ENCODE measurements at regions not wholly inside any gene's neighbourhood (a gene's known extent, or its start where the extent isn't known, plus 50 kb on each side); places are given as distances from the start of the nearest gene placed in this dataset.

DNA sequence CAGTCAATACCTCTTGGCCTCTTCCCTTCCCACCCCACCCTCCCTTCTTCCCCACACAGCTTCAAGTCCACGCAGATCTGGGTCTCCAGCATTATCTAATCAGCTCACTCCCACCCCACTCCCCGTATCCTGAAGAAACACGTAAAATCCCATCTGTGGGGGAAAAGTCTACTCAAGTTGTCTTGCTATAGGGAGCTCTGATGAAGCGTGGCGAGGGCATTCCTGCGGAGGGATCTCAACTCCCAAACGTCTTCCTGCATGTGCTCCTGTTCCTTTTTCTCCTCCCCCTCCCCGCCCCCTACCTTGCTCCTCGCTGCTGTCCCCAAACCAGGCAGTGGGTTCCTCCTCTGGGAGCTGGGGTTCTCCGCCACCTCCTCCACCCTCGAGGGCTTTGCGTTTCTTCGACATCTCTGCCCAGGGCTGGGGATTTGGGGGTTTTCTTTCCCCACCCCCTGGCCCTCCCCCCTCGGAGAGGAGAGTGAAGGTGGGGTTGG lies 181.8 kb downstream of the TBXT start:
- no peak for DNase-seq (ENCODE audit: low read depth)

DNA sequence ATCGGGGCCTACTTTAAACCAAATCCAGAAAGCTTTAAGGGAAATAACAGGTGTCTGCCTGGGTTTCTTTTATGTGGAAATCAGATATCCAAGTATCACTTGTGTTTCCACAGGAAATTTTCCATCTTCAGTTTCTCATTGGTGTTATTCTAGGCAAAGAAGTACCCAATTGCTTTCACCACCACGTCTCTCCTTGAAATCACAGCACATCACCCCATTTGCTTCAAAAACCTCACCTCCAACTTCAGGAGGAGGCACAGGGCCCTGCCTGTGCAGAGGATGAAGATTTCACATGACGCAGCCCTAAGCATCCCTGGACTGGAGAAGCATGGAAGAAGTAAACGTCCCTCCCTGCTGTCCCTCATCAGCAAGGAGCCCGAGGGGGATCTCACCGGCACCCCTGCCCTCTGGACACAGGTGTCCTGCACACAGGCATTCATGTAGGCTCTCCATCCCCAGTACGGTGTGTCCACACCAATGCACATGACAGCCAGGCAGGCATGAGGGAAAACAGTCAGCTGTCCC lies 182.3 kb downstream of the TBXT start:
- no peak for DNase-seq (ENCODE audit: low read depth)

DNA sequence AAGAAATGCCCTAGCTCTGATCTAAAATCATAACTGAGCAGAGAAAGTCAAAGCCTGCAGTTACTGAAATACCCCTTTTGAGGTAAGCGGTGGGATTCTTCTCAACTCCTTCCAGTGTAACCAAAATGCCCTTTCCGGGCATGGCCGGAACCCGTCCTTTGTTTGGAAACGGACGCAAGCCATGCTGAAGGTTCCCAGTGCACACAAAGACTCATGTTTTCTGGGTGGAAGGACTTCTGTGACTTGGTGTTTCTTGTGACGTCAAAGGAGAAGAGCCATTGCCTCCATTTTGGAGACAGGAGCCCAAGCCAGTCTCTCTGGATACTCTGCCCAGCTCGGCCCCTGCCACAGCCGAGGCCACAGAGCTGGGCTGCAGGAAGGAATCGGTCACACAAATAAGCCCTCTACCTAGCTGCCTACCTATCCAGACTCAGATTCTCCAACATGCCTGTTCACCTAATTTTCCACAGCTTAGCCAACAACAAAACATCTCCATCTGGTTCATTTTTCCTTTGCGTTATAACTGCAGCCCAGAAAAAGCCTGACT lies 182.8 kb downstream of the TBXT start:
- DNase-seq (ENCODE audit: low read depth) = no peak

DNA sequence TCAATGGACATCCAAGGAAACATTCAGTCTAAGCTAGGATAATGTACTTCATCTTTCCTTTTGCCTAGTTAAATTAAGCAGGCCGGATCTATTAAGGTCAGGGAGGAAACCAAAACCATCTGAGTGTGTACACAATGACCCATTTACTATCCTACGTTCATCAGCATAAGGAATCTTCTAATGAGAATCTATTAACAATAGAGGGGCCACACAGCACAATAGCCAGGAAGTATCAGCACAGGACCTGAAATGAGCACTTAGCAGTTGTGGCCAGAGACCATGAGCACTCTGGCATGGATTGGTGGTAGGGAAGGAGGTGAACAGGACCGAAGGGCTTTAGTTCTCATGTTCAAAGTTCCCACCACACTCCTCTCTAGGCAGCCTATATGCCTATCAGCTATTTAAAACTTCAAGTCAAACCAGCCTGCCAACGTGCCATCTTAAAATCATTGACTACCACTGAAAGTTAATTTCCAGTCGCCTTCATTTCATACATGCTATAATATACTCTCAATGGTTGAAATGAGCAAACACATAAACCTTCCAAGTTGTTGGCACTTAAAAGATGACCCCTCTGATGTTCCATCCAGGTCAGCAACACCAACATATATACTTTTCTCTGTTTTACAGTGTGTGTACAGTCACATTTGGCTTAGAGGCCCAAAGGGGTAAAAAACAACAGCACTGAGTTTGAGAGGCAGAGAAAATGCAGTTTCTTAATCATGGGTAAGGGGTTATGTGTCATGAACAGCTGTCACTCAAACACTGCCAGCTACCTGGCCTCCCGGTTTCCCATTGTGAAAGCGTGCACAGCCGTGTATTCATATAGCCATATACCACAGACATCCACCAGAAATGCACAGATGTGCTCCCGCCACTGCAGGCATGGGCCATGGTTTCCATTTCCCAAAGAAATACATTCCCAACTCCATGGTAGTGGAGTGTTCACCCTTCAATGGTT lies 184.3 kb downstream of the TBXT start:
- DNase-seq (ENCODE audit: low read depth) = no peak

DNA sequence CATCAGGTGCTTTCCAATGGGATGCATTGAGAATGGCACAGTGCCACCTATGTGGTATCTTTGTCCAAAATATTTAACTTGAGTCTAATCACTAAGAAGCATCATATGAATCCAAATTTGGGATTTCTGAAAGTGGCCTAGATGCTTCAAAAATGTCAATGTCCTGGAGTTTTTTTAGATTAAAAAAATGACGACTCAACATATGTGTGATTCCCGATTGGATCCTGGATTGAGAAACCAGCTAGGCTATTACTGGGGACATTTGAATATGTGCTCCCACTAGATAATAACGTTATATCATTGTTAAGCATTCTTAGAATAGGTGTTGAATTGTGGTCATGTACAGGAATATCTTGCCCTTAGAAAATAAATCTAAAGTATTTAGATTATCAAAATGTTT lies 189.2 kb downstream of the TBXT start:
- no peak for DNase-seq (ENCODE audit: low read depth)

DNA sequence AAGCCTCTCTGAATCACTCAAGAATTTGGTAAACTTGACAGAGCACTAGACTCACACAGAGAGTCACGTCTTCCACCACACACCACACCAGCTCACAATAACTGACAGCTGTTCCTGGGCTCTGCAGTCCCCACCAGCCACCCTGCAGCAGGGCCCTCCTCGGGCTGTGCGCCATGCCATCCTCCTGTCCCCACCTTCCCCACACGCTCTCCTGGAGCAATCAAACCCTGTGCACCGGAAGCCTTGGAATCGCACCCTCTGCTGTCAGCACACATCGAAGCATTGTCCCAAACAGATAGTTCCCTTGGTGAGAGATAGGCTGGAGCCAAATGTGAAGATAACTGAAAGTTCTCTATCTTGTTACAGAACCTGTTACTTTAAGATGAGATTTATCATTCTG lies 191.0 kb downstream of the TBXT start:
- no peak for DNase-seq (ENCODE audit: low read depth)

DNA sequence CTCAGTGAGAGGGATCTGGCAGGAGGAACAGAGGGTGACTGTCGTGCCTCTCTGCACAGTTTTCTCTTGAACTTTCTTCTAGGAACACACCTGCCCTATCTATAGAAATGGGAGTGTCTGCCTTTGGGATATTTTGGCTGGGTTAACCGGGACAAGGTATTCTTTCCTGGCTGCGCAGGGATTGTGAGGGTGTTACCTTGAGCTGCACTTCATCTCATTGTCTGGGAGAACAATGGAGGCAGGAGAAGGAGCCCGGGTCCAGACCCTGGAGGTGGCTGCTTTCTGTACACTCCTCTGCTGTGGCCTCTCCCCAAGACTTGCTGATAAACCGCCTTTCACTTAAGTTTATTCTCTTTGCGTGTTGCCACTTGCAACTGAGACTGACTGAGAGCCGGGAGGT lies 192.8 kb downstream of the TBXT start:
- DNase-seq (ENCODE audit: low read depth) = no peak

DNA sequence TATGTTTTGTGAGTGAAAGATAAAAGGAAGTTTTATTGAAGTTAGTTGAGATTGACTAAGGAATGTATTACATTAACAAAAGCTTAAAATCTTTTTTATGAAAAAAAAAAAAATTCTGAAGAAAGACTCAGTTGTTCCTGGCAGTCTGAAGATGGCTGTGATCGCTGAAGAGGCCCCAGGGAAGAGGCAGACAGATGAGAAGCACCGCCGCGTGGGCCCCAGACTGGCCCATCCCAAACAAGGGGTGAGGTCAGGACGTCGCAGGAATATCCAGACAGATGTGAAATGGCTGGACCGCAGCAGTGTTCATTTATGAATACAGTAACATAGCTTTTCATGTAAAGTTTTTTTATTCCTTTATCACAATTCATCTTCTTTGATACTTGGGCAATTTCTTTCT lies 194.2 kb downstream of the TBXT start:
- no peak for DNase-seq (ENCODE audit: low read depth)

DNA sequence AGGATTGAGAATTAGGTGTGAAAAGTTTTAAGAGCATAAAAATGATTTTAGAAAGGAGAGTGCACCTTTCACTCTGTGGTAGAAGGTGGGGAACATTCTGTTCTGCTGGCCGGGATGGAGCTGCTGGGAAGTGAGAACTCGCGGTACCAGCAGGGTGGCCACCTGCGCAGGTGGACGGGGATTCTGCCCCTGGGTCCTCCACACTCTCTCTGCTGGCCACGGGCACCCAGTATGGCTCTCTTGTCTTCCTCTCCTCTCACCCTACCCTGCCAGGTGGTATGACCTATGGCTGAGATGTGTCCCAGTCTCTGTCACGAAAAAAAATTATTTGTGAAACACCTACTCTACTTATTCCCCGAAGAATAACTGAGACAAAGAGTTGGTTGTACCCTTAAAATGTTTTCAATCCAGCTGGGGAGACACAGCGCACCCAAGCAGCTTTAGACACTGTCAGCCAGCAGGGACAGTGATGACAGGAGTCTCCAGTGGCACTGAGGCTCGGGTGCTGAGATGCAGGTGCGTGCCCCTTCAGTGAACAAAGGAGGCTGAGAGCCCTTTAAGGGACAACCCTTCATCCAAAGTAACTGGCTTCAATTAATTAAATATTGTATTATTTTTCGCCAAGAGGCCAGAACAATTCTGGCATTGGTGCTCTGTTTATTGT lies 195.4 kb downstream of the TBXT start:
- no peak for DNase-seq (ENCODE audit: low read depth)

DNA sequence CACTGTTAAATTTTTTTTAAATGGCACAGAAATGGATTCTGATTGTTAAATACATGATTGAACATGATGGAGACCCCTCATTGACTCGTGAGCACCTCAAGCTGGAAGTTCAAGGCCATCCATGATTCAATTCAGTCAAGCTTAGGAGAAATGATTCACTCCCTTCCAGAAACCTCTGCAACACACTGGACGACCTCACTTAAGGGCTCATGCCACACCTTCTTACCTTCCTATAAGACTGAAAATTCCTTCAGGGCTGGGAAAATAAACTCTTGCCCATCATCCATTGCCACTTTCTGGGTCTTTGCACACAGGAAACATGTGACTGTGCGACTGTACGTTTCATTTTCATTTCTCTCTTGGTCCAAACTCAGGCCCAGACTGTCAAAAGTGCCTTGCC lies 196.4 kb downstream of the TBXT start:
- DNase-seq (ENCODE audit: low read depth) = no peak

DNA sequence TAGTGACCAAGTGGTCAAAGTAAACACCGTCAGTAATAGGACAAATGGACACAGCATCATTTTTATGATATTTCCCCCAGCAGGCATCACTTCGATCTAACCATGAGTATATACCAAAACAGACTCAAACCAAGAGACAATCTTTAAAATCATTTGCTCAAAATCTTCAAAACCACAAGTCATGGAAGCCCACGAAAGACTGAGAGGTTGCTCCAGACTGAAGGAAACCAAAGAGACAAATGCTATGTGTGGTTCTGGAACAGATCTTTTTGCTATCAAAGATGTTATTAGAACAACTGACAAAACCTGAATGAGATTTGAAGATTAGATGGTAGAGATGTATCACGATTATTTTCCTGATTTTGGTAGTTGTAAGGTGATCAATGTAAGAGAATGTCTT lies 197.7 kb downstream of the TBXT start:
- no peak for DNase-seq (ENCODE audit: low read depth)

DNA sequence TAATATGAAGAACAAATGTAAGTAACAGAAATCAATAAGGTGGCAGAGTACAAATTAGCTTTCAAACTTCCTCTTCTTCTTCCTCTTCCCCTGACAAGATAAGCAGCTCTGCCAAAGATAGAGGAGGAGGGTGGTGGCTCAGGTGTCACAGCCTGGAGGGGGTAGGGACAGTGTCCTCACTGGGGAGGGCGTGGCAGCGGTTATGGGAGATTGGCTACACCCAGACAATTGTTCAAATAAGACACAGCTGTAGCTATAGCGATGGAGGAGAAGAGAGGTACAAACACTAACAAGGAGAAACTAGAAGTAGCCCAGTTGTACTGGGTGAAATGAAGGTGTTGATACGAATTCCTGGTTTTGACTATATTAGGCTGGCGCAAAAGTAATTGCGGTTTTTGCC lies 198.5 kb downstream of the TBXT start:
- no peak for DNase-seq (ENCODE audit: low read depth)

DNA sequence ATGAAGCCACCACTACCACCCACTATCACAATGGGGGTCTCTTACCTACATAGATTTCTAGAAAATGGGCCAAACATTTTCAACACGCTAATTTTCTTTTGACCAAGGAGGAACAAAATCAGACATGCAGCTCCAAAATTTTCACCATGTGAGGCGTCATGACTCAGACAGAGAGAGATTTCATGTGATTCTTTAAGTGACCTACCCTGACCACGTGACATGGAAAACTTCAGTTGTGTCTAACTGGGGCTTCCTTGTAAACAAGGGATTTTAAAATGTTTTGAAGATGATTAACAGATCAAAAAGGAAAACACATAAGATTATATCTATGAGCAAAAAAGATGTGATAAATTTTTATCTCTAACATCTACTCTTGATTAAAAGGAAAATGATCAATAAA lies 199.2 kb downstream of the TBXT start:
- DNase-seq (ENCODE audit: low read depth) = no peak

DNA sequence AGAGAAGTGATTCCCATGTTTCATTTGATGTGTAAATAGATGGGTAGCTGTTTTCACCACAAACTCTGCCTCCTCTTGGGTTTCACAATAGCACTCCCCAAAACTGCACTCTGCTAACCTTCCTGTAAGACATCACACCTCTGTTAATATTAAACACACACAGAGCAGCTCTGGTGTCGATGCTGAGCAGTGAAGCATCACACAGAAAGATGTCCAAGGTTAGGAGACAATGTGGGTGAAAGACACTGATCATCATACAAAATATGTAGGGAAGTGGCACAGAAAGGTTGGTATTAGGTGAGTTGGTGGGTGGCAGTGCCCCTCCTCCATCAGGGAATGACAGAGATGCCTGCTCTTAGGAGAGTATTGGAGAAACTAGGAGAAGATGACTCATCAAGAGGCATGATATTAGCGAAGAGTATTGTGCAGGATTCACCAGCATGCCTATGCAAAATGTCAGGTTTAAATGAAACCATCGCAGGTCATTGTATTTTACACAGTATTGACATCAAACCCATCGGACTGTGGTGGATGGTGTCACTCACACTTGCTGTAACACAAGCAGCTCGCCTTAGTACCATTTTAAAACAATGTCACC lies 199.7 kb downstream of the TBXT start:
- DNase-seq (ENCODE audit: low read depth) = no peak

DNA sequence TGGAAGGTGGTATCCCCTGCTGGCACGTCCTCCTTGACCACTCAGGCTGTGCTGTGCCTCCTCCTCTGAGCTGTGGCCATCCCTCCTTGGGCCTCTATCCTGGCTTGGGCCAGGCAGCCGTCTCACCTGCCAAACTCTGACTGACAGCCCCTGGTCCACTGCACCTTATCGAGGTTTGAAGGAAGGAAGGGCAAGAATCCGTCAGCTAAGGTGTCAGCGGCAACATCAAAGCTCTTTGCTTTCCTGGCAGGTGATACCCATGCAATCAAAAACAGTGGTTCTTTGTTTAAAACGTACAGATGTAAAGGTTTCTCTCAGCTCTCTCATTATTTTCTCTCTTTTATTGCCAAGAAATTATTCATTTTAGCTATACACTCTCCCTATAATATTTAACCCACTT lies 203.9 kb downstream of the TBXT start:
- DNase-seq (ENCODE audit: low read depth) = no peak

DNA sequence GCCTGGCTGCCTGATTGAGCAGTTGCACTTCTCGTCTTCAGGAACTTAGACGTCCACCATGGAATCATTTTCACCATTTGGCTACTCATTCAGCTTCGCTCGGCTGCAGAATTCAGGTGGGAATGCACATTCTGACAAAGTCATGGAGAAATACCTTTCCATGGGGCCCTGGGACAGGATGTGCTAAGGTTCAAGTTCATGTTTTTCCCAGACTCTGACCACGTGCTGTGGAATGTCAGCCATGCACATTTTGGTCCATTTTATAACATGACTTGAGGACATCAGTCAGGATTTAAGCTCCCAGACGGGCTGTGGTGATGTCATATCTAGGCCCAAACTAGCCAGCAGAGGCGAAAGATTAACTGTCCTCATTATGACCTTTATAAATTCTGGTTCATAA lies 205.3 kb downstream of the TBXT start:
- no peak for DNase-seq (ENCODE audit: low read depth)

DNA sequence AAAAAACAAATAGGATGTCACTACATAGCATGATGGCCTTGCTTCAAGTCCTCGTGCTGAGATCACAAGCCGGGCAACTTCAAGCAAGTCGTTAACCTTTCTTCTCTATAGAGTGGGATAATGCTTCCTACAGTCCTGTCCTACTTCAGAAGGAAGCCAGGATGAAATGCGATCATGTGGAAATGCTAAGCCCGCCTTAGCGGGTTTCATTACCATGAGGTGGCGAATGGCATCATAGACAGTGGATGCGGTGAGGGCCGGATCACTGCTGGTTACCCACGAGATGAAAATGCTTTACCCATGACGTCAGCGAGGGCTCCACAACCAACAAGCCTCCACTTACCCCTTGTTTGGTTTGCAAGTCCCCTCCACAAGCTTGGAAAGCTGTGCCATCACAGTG lies 206.4 kb downstream of the TBXT start:
- no peak for DNase-seq (ENCODE audit: low read depth)

DNA sequence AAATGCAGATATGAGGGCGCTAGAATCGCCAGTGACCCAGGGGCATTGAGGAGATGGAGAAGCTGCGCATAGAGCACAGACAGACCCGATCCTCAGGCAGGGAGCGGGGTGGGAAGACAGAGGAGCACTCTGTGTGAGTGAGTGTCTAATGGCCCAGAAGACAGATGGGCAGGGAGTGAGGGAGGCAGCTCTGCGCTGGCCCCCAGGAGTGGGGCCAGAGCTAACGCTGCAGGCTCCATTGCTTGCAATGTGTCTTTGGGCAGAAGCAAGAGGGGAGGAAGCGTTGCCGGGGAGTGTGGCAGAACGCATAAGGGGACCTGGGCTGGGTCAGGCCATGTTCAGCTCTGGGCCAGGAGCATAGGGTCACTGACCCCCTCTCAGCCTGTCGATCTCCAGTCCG lies 207.0 kb downstream of the TBXT start:
- DNase-seq (ENCODE audit: low read depth) = no peak

DNA sequence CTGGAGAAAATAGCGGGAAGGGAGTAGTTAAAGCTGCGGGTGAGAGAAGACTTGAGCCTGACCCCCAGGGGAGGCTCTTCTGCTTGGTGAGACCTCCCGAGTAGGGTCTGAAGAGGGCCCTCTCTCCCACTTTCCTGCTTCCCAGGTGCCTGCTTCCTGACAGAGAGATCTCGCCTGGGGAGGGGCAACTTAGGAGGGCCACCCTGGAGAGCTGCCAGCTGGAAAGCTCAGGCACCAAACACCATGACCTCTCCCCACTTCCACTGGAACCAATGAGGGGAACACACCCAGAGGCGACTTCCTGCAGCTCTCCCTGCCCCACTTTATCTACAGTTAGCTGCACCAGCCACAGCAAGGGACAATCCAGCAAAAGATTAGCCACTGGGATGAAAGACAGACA lies 208.0 kb downstream of the TBXT start:
- DNase-seq (ENCODE audit: low read depth) = no peak

DNA sequence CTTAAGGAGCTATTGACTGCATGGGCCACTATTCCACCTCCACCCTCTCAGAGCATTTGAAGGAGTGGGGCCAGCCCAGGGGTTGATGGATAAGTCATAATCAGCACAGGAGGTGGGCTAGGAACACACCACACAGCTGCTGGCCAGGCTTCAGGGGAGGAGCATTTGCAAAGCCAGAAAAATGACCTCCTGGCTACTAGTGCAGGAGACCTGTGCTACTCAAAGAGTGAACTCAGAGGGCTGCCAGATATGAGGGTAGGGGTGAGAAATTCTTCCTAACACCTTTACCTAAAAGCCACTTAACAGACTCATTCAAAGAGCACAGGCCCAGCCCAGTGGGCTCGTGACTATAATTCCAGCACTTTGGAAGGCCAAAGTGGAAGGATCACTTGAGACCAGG lies 210.8 kb downstream of the TBXT start:
- DNase-seq (ENCODE audit: low read depth) = no peak

DNA sequence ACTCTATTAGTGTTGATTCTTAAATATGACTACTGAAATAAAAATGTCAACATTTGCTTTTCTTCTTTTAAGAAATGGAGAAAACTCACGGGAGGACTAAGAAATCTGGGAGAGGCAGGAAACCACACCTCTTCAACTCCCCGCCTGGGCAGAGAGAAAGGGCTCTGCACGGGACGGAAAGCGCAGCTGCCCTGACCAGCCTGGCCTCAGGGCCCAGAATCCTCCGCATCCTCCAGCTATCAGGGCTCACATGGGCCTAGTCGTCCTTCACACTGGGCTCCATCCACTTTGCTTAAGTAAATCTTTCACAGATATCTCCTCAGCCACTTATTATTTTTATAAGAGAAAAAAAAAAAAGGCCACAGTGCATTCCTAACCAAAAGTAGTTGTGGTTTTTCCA lies 215.1 kb downstream of the TBXT start:
- no peak for DNase-seq (ENCODE audit: low read depth)

DNA sequence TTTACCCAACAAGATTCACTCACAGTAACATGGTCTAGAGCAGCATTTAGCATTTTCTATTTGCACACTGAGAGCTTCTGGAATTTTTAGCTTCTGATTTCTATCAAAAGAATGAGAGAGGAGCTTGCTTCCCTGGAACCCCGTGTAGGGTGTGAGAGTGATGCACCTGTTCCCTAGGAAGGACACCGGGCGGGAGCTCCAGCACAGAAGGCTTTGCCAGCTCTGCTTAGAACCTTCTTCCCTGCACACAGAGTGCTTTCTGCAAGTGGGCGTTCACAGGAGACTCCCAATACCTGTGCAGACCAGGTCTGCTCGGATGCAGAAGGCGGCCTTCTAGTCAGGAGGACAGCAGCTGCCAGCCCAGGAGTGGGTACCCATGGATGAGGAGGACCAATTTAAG lies 217.3 kb downstream of the TBXT start:
- no peak for DNase-seq (ENCODE audit: low read depth)

DNA sequence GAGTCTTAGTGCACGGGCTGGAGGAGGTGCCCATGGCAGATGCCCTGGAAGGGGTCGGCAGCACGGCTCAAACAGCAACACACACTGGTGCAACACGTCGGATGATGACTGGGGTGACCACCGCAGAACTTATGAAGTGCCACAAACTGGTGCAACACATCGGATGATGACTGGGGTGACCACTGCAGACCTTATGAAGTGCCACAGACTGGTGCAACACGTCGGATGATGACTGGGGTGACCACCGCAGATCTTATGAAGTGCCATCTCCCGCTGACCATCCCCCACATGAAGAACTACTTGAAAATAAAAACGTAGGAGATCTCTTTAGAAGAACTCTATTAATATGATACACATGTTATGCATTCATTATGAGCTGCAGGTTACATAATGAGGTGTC lies 218.3 kb downstream of the TBXT start:
- no peak for DNase-seq (ENCODE audit: low read depth)

All from activated T-cell treated with anti-CD3 and anti-CD28 coated beads for 24 hours (primary cell).